ENCODE measurements at regions not wholly inside any gene's neighbourhood (a gene's known extent, or its start where the extent isn't known, plus 50 kb on each side); places are given as distances from the start of the nearest gene placed in this dataset.

DNA sequence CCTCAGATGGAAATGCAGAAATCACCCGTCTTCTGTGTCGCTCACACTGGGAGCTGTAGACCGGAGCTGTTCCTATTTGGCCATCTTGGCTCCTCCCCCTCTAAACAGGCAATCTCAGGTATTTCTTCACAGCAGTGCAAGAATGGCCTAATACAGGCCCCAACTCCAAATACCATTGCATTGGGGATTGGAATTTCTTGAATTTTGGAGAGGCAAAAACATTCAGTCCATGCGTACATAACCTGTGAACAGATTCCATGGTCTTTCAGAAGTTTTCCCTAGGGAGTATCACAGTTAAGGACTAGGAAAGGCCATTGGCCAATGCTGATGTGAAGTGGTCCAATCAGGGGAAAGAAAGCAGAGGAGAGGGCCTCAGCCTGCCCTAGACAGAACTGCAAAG is 128.2 kb upstream of the NOCT start:
- no peak for TF ChIP-seq EZH2 (IDR thresholded peaks at IDR 0.05)
- TF ChIP-seq POLR2AphosphoS5 (IDR thresholded peaks at IDR 0.05; ENCODE audit: borderline replicate concordance, low read depth, low read length) = no peak
